A549 (cell line): ENCODE measurements at regions not wholly inside any gene's neighbourhood (a gene's known extent, or its start where the extent isn't known, plus 50 kb on each side); places are given as distances from the start of the nearest gene placed in this dataset.
"Not testable (repeated sequence)": the region's sequence is repeated elsewhere in the genome, so short reads cannot be mapped to it uniquely, and the experiment has no call there.

Experiments used
- ATAC-seq, 2 experiments: fragments of 200-7000 bp in 1 of 2; fragments of >200 bp in 1 of 2; cut with Nextera tagmentation in 1 of 2; cut with Tn5 transposase in 1 of 2; 3 replicates each; pipeline versions ENCODE4 v1.8.0 to v1.9.1; 2018 to 2020; ENCODE audit warnings: mild to moderate bottlenecking in 1 of 2, moderate library complexity in 1 of 2
- CTCF ChIA-PET: fragments of 300-600 bp; sonication (Branson Sonifier 250); formaldehyde crosslinking; extraction: SDS; loops from one replicate; lab custom pipeline; 2021; ENCODE audit warnings: antibody characterized with exemption, inconsistent platforms; lab: Yijun Ruan, JAX
- POLR2A ChIA-PET: fragments of 350-600 bp; formaldehyde crosslinking; extraction: SDS; loops from one replicate; lab custom pipeline; 2021; ENCODE audit warnings: antibody characterized with exemption, inconsistent platforms; lab: Yijun Ruan, JAX
- DNase-seq, 2 experiments: peaks; one replicate each; pipeline versions ENCODE4 v3.0.0 to v3.0.0-alpha.2; 2011 to 2016; ENCODE audit warnings: low read depth in 1 of 2, low spot score in 1 of 2
- FAIRE-seq: peaks from 2 replicates; lab custom pipeline; 2011; peaks lifted over from hg19 to GRCh38; lab: Jason Lieb, UNC
- H3K27ac ChIP-seq, 2 experiments: fragments of >200 bp; sonication (Bioruptor Twin); formaldehyde crosslinking; 3 replicates each; pipeline ENCODE4 v1.5.1; 2016 to 2017
- H3K4me1 ChIP-seq: fragments of >200 bp; sonication (Bioruptor Twin); formaldehyde crosslinking; 3 replicates; pipeline ENCODE4 v1.6.1; 2016
- H3K4me2 ChIP-seq: fragments of >200 bp; sonication (Bioruptor Twin); formaldehyde crosslinking; 3 replicates; pipeline ENCODE4 v1.6.1; 2016
- H3K4me3 ChIP-seq: fragments of >200 bp; sonication (Bioruptor Twin); formaldehyde crosslinking; 3 replicates; pipeline ENCODE4 v1.5.1; 2016
- H3K9me3 ChIP-seq: fragments of >200 bp; sonication (Bioruptor Twin); formaldehyde crosslinking; 3 replicates; pipeline ENCODE4 v1.6.1; 2016
- CBX8 ChIP-seq: fragments of 200-600 bp; sonication (generic); IDR thresholded peaks from 2 replicates; pipeline ENCODE4 v1.6.1; 2016
- EHF ChIP-seq: fragments of 250-450 bp; sonication (Bioruptor Pico); IDR thresholded peaks from 2 replicates; pipeline ENCODE4 v1.5.0; 2020; ENCODE audit warnings: mild to moderate bottlenecking
- HDAC2 ChIP-seq: fragments of 200-600 bp; sonication (generic); IDR thresholded peaks from 2 replicates; pipeline ENCODE4 v1.6.1; 2016
- HEYL ChIP-seq: fragments of 250-450 bp; sonication (Bioruptor Pico); IDR thresholded peaks from 2 replicates; pipeline ENCODE4 v1.8.0; 2021; ENCODE audit warnings: mild to moderate bottlenecking, moderate library complexity
- HOXA7 ChIP-seq: fragments of 250-450 bp; sonication (Bioruptor Pico); IDR thresholded peaks from 2 replicates; pipeline ENCODE4 v1.5.0; 2020; ENCODE audit warnings: mild to moderate bottlenecking, moderate library complexity
- HOXB5 ChIP-seq: fragments of 250-450 bp; sonication (Bioruptor Pico); IDR thresholded peaks from 2 replicates; pipeline ENCODE4 v1.5.0; 2020; ENCODE audit warnings: mild to moderate bottlenecking, moderate library complexity
- JUN ChIP-seq, 2 experiments: fragments of >200 bp; sonication (Bioruptor Twin); formaldehyde crosslinking; IDR thresholded peaks; 2 replicates in 1 of 2; 3 replicates in 1 of 2; pipeline ENCODE4 v1.6.1; 2016 to 2017
- KDM1A ChIP-seq: fragments of 200-600 bp; sonication (generic); IDR thresholded peaks from 2 replicates; pipeline ENCODE4 v1.6.1; 2016; ENCODE audit warnings: low read depth, mild to moderate bottlenecking
- KDM5A ChIP-seq: fragments of 200-600 bp; sonication (generic); IDR thresholded peaks from 2 replicates; pipeline ENCODE4 v1.6.1; 2016; ENCODE audit warnings: antibody characterized with exemption, mild to moderate bottlenecking
- MAFK ChIP-seq: fragments of 450-650 bp; IDR thresholded peaks from 2 replicates; pipeline ENCODE4 v1.6.1; 2014; ENCODE audit not compliant: partially characterized antibody
- MAZ ChIP-seq: fragments of 150-350 bp; IDR thresholded peaks from 2 replicates; pipeline ENCODE4 v1.6.1; 2014; ENCODE audit warnings: antibody characterized with exemption, low read depth, low read length, borderline replicate concordance
- MYC ChIP-seq: IDR thresholded peaks from 2 replicates; pipeline ENCODE4 v1.6.1; 2012; ENCODE audit warnings: mild to moderate bottlenecking, inconsistent platforms, low read length, improper control_type of control experiment, borderline replicate concordance
- NPAS2 ChIP-seq: fragments of 250-450 bp; sonication (Bioruptor Pico); IDR thresholded peaks from 2 replicates; pipeline ENCODE4 v1.8.0; 2022; ENCODE audit warnings: mild to moderate bottlenecking, moderate library complexity, borderline replicate concordance
- NR3C1 ChIP-seq: fragments of >200 bp; sonication (Bioruptor Twin); formaldehyde crosslinking; IDR thresholded peaks from 3 replicates; pipeline ENCODE4 v1.6.1; 2017
- POLR2A ChIP-seq: IDR thresholded peaks from 2 replicates; pipeline ENCODE4 v1.6.1; 2012; ENCODE audit warnings: mild to moderate bottlenecking, low read length
- RAD21 ChIP-seq, 2 experiments: fragments of >200 bp in 1 of 2; sonication (Bioruptor Twin) in 1 of 2; formaldehyde crosslinking in 1 of 2; IDR thresholded peaks in 1 of 2; conservative IDR thresholded peaks in 1 of 2; 2 replicates in 1 of 2; 3 replicates in 1 of 2; pipeline ENCODE4 v1.6.1; 2012 to 2018; ENCODE audit warnings: inconsistent platforms in 1 of 2
- RFX5 ChIP-seq: fragments of 450-650 bp; IDR thresholded peaks from 2 replicates; pipeline ENCODE4 v1.7.1; 2014; ENCODE audit warnings: antibody characterized with exemption, mild to moderate bottlenecking, moderate library complexity
- RNF2 ChIP-seq: fragments of 200-600 bp; sonication (generic); IDR thresholded peaks from 2 replicates; pipeline ENCODE4 v1.6.1; 2016; ENCODE audit warnings: low read depth, mild to moderate bottlenecking, antibody characterized with exemption, moderate library complexity, borderline replicate concordance
- SMC3 ChIP-seq: fragments of >200 bp; sonication (Bioruptor Twin); formaldehyde crosslinking; IDR thresholded peaks from 3 replicates; pipeline ENCODE4 v1.6.1; 2018; ENCODE audit warnings: inconsistent platforms
- SREBF2 ChIP-seq: fragments of 450-650 bp; IDR thresholded peaks from 2 replicates; pipeline ENCODE4 v1.6.1; 2014; ENCODE audit warnings: mild to moderate bottlenecking, moderate library complexity
- TP53 ChIP-seq: fragments of 250-450 bp; sonication (Bioruptor Pico); IDR thresholded peaks from 2 replicates; pipeline ENCODE4 v1.5.0; 2021; ENCODE audit warnings: mild to moderate bottlenecking, moderate library complexity
- ZC3H11A ChIP-seq: fragments of 450-650 bp; IDR thresholded peaks from 2 replicates; pipeline ENCODE4 v1.6.1; 2014; ENCODE audit warnings: antibody characterized with exemption, mild to moderate bottlenecking
- WGBS: methylation state at CpG from one replicate; pipeline ENCODE4 v1.1.6; 2017; ENCODE audit errors: missing lambda C conversion rate; 5-methylcytosine and 5-hydroxymethylcytosine counted together
- TF ChIP-seq, protein P1 (sequence below): fragments of >200 bp; sonication (Bioruptor Twin); formaldehyde crosslinking; IDR thresholded peaks from 3 replicates; pipeline ENCODE4 v1.5.1; 2016
- TF ChIP-seq, protein P2 (sequence below): IDR thresholded peaks from 2 replicates; pipeline ENCODE4 v1.6.1; 2012; ENCODE audit warnings: low read depth, borderline replicate concordance
- TF ChIP-seq, protein P3 (sequence below): fragments of 200-600 bp; sonication (generic); IDR thresholded peaks from 2 replicates; pipeline ENCODE4 v1.6.1; 2016; ENCODE audit warnings: antibody characterized with exemption, mild to moderate bottlenecking, moderate library complexity
- TF ChIP-seq, protein P4 (sequence below): fragments of 150-350 bp; IDR thresholded peaks from 2 replicates; pipeline ENCODE4 v1.6.1; 2014; ENCODE audit warnings: low read depth, mild to moderate bottlenecking, low read length

DNA sequence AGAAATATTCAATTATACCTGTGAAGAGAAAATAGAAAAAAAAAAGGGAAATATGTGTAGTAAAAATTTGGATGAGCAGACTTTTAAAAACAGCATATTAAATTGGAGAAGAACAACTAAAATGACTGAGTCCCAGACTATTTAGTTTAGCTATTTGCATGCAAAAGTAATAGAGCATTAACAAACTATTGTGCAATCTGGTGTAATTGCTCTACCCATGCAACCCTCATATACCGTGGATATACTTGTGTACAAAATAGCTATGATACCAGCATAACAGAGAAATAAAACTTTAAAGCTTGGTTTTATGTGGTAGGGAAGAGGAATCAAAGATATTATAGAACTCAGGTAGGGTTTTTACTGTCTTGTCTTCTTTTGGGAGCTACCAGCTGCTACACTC, 78.7 kb upstream of the PRDM9 start:
- POLR2A ChIA-PET: no interaction called here

DNA sequence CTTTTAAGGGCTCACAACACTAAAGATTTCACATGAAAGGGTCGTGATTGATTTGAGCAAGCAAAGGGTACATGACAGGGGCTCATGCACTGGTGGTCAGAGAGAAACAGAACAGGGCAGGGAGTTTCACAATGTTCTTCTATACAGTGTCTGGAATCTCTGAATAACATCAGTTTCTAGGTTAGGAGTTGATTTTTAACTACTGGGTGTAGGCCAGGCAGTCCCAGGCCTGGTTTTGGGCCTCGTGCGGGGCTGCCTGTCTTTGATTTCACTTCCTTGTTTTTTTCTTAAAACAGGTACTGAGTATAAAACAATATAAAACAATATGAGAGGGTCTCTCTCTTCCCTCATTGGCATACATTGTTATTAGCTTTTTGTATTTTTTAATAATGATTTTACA, 87.2 kb upstream of the PRDM9 start:
- H3K9me3 ChIP-seq, H3K27ac ChIP-seq, POLR2A ChIA-PET, H3K4me3 ChIP-seq, ATAC-seq, DNase-seq, H3K4me2 ChIP-seq, FAIRE-seq: not testable (repeated sequence)
- peaks cover 12% of the 10 kb centered on the region; the same call in 1 of the 3 replicates for H3K4me1 ChIP-seq
- CTCF ChIA-PET: interaction anchor here (0.6 kb wide), 1 partner anchor 1689 kb away, joined by 3 read pairs; no protein-coding TSS in a partner anchor
- WGBS: 52% methylated on average over 3 of the region's 3 CpGs

More for the DNA sequence above, 78.7 kb upstream of the PRDM9 start:
- CTCF ChIA-PET: no interaction called here
- ATAC-seq (no peak), FAIRE-seq (no peak), DNase-seq (no peak)
- H3K4me3 ChIP-seq: no peak overlapping the region
- no peak overlapping the region for H3K4me2 ChIP-seq
- H3K9me3 ChIP-seq: no peaks in the 10 kb centered on the region
- no peaks in the 10 kb centered on the region for H3K4me1 ChIP-seq
- TF ChIP-seq, protein P1, sequence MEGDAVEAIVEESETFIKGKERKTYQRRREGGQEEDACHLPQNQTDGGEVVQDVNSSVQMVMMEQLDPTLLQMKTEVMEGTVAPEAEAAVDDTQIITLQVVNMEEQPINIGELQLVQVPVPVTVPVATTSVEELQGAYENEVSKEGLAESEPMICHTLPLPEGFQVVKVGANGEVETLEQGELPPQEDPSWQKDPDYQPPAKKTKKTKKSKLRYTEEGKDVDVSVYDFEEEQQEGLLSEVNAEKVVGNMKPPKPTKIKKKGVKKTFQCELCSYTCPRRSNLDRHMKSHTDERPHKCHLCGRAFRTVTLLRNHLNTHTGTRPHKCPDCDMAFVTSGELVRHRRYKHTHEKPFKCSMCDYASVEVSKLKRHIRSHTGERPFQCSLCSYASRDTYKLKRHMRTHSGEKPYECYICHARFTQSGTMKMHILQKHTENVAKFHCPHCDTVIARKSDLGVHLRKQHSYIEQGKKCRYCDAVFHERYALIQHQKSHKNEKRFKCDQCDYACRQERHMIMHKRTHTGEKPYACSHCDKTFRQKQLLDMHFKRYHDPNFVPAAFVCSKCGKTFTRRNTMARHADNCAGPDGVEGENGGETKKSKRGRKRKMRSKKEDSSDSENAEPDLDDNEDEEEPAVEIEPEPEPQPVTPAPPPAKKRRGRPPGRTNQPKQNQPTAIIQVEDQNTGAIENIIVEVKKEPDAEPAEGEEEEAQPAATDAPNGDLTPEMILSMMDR: no peak
- TF ChIP-seq NR3C1 (no peak), RAD21 (conservative IDR thresholded peaks at IDR 0.05 in 1 of 2, IDR thresholded peaks at IDR 0.05 in 1 of 2) (no peak), MAFK (no peak), CBX8 (no peak), ZC3H11A (no peak), HOXB5 (CRISPR knock-in tag) (no peak), KDM1A (no peak), HDAC2 (no peak), SMC3 (no peak), MAZ (no peak), NPAS2 (no peak), SREBF2 (no peak)
- 38% methylated on average over 1 of the region's 1 CpG for WGBS
- no peak overlapping the region for H3K27ac ChIP-seq

DNA sequence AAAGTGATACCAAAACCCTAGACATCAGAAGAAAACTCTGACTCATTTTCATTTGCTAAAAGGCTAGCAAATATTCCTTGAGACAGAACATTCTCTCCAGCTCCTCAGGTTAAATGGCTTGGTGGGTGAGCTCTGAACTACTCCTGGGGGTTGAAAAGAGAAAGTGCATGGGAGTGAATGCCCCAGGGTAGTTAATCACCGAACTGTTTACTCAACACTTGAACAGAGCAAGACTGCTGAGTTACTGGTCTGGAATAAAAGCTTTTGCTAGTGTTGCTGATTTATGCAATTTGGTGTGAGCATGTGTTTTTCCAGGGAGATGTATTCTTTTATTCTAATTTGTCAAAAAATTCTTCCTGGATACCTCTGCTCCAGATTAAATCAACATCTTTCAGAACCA, 88.3 kb upstream of the PRDM9 start:
- peak; percentile 12 to 57 for DNase-seq
- WGBS: 0% methylated on average over 1 of the region's 1 CpG
- Histone ChIP-seq H3K4me1 (peaks cover 12% of the 10 kb centered on the region; the same call in 1 of the 3 replicates), H3K4me2 (peak overlapping the region; percentile 30; the same call in 2 of the 3 replicates), H3K9me3 (no peaks in the 10 kb centered on the region), H3K4me3 (no peak overlapping the region), H3K27ac (peak overlapping the region; percentile 3 to 11; a peak in 1 of 6 replicates)
- FAIRE-seq: no peak
- peak; percentile 78 to 81; a peak in 5 of 6 replicates for ATAC-seq
- no peak for TF ChIP-seq ZC3H11A
- 0 out of 5 replicates have a peak, but pooled peaks of 1 of the 2 experiments have one; percentile 22 for TF ChIP-seq JUN (IDR thresholded peaks at IDR 0.05)
- CTCF ChIA-PET: no interaction called here
- POLR2A ChIA-PET: no interaction called here

DNA sequence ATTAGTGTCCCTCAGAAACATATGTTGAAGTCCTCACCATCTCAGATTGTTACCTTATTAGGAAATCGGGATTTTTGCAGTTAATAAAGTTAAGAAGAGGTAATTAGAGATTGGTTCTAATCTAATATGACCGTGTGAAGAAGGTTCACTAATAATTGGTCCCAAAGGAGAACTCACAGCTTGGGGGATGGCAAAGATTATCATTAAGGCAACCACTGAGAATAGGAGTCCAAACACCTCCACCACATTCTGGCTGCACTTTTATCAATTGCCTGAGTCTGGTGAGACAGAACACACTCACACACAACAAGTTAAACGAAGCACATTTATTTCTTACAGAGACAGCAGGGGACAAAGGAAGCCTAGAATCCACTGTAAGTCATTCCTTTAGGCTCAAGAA, 94.9 kb upstream of the PRDM9 start:
- WGBS: 18% methylated on average over 3 of the region's 3 CpGs
- Histone ChIP-seq H3K4me2 (peak overlapping the region; percentile 59; the same call in 1 of the 3 replicates), H3K4me1 (no peaks in the 10 kb centered on the region), H3K27ac (0 out of 6 replicates have a peak overlapping the region, but pooled peaks of 1 of the 2 experiments have one; percentile 15), H3K9me3 (no peaks in the 10 kb centered on the region), H3K4me3 (no peak overlapping the region)
- ATAC-seq: no peak
- no peak for FAIRE-seq
- TF ChIP-seq TP53 (CRISPR knock-in tag) (no peak), HOXA7 (no peak), EHF (CRISPR knock-in tag) (no peak), NPAS2 (no peak), RNF2 (no peak), HOXB5 (CRISPR knock-in tag) (no peak), KDM5A (no peak), RFX5 (no peak), SMC3 (no peak), MYC (no peak), HEYL (CRISPR knock-in tag) (no peak), NR3C1 (no peak), POLR2A (no peak)
- TF ChIP-seq, protein P2, sequence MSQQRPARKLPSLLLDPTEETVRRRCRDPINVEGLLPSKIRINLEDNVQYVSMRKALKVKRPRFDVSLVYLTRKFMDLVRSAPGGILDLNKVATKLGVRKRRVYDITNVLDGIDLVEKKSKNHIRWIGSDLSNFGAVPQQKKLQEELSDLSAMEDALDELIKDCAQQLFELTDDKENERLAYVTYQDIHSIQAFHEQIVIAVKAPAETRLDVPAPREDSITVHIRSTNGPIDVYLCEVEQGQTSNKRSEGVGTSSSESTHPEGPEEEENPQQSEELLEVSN: no peak
- TF ChIP-seq, protein P3, sequence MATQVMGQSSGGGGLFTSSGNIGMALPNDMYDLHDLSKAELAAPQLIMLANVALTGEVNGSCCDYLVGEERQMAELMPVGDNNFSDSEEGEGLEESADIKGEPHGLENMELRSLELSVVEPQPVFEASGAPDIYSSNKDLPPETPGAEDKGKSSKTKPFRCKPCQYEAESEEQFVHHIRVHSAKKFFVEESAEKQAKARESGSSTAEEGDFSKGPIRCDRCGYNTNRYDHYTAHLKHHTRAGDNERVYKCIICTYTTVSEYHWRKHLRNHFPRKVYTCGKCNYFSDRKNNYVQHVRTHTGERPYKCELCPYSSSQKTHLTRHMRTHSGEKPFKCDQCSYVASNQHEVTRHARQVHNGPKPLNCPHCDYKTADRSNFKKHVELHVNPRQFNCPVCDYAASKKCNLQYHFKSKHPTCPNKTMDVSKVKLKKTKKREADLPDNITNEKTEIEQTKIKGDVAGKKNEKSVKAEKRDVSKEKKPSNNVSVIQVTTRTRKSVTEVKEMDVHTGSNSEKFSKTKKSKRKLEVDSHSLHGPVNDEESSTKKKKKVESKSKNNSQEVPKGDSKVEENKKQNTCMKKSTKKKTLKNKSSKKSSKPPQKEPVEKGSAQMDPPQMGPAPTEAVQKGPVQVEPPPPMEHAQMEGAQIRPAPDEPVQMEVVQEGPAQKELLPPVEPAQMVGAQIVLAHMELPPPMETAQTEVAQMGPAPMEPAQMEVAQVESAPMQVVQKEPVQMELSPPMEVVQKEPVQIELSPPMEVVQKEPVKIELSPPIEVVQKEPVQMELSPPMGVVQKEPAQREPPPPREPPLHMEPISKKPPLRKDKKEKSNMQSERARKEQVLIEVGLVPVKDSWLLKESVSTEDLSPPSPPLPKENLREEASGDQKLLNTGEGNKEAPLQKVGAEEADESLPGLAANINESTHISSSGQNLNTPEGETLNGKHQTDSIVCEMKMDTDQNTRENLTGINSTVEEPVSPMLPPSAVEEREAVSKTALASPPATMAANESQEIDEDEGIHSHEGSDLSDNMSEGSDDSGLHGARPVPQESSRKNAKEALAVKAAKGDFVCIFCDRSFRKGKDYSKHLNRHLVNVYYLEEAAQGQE: no peak
- TF ChIP-seq, protein P4, sequence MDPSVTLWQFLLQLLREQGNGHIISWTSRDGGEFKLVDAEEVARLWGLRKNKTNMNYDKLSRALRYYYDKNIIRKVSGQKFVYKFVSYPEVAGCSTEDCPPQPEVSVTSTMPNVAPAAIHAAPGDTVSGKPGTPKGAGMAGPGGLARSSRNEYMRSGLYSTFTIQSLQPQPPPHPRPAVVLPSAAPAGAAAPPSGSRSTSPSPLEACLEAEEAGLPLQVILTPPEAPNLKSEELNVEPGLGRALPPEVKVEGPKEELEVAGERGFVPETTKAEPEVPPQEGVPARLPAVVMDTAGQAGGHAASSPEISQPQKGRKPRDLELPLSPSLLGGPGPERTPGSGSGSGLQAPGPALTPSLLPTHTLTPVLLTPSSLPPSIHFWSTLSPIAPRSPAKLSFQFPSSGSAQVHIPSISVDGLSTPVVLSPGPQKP: no peak
- DNase-seq: no peak
- ChIA-PET CTCF (no interaction called here), POLR2A (no interaction called here)
